ENCODE measurements at regions not wholly inside any gene's neighbourhood (a gene's known extent, or its start where the extent isn't known, plus 50 kb on each side); places are given as distances from the start of the nearest gene placed in this dataset.

- Histone ChIP-seq H3K27me3 (ENCODE audit: insufficient read depth, low read length) (no peaks in the 10 kb centered on the region), H3K27ac (ENCODE audit: low read length) (no peak overlapping the region), H3K9me3 (ENCODE audit: insufficient read depth, low read depth, low read length) (no peaks in the 10 kb centered on the region), H3K4me1 (ENCODE audit: insufficient read depth, low read length) (no peaks in the 10 kb centered on the region), H3K9ac (ENCODE audit: low read depth, low read length) (no peak overlapping the region), H3K36me3 (ENCODE audit: insufficient read depth, low read depth, low read length) (no peaks in the 10 kb centered on the region), H3K4me3 (ENCODE audit: low read length) (no peak overlapping the region)
These were observed 167.6 kb downstream of the OTUD1 start for GRCh38 chr10:23606456-23606855.

GRCh38 chr10:23608926-23609325 is 170.1 kb downstream of the OTUD1 start:
- no peak overlapping the region for H3K4me3 ChIP-seq (ENCODE audit: low read length)
- H3K36me3 ChIP-seq (ENCODE audit: insufficient read depth, low read depth, low read length) = no peaks in the 10 kb centered on the region
- H3K27ac ChIP-seq (ENCODE audit: low read length) = no peak overlapping the region
- H3K9me3 ChIP-seq (ENCODE audit: insufficient read depth, low read depth, low read length) = no peaks in the 10 kb centered on the region
- no peaks in the 10 kb centered on the region for H3K27me3 ChIP-seq (ENCODE audit: insufficient read depth, low read length)
- no peak overlapping the region for H3K9ac ChIP-seq (ENCODE audit: low read depth, low read length)
- no peaks in the 10 kb centered on the region for H3K4me1 ChIP-seq (ENCODE audit: insufficient read depth, low read length)

- no peaks in the 10 kb centered on the region for H3K36me3 ChIP-seq (ENCODE audit: insufficient read depth, low read depth, low read length)
- H3K4me3 ChIP-seq (ENCODE audit: low read length) = no peak overlapping the region
- H3K9me3 ChIP-seq (ENCODE audit: insufficient read depth, low read depth, low read length) = no peaks in the 10 kb centered on the region
- no peak overlapping the region for H3K27ac ChIP-seq (ENCODE audit: low read length)
- no peaks in the 10 kb centered on the region for H3K4me1 ChIP-seq (ENCODE audit: insufficient read depth, low read length)
- H3K9ac ChIP-seq (ENCODE audit: low read depth, low read length) = no peak overlapping the region
- H3K27me3 ChIP-seq (ENCODE audit: insufficient read depth, low read length) = no peaks in the 10 kb centered on the region
These were observed 171.9 kb downstream of the OTUD1 start for GRCh38 chr10:23610626-23611307.

- H3K9ac ChIP-seq (ENCODE audit: low read depth, low read length) = no peak overlapping the region
- no peaks in the 10 kb centered on the region for H3K36me3 ChIP-seq (ENCODE audit: insufficient read depth, low read depth, low read length)
- H3K27me3 ChIP-seq (ENCODE audit: insufficient read depth, low read length) = no peaks in the 10 kb centered on the region
- no peaks in the 10 kb centered on the region for H3K4me1 ChIP-seq (ENCODE audit: insufficient read depth, low read length)
- H3K27ac ChIP-seq (ENCODE audit: low read length) = no peak overlapping the region
- no peak overlapping the region for H3K4me3 ChIP-seq (ENCODE audit: low read length)
- H3K9me3 ChIP-seq (ENCODE audit: insufficient read depth, low read depth, low read length) = no peaks in the 10 kb centered on the region
These were observed 172.6 kb downstream of the OTUD1 start for GRCh38 chr10:23611308-23612029.

GRCh38 chr10:23613900-23614299 is 175.0 kb downstream of the OTUD1 start:
- Histone ChIP-seq H3K9me3 (ENCODE audit: insufficient read depth, low read depth, low read length) (no peaks in the 10 kb centered on the region), H3K27ac (ENCODE audit: low read length) (no peak overlapping the region), H3K36me3 (ENCODE audit: insufficient read depth, low read depth, low read length) (no peaks in the 10 kb centered on the region), H3K9ac (ENCODE audit: low read depth, low read length) (no peak overlapping the region), H3K4me1 (ENCODE audit: insufficient read depth, low read length) (no peaks in the 10 kb centered on the region), H3K27me3 (ENCODE audit: insufficient read depth, low read length) (no peaks in the 10 kb centered on the region), H3K4me3 (ENCODE audit: low read length) (no peak overlapping the region)

- no peak overlapping the region for H3K9ac ChIP-seq (ENCODE audit: low read depth, low read length)
- no peaks in the 10 kb centered on the region for H3K36me3 ChIP-seq (ENCODE audit: insufficient read depth, low read depth, low read length)
- no peak overlapping the region for H3K27ac ChIP-seq (ENCODE audit: low read length)
- no peaks in the 10 kb centered on the region for H3K27me3 ChIP-seq (ENCODE audit: insufficient read depth, low read length)
- no peaks in the 10 kb centered on the region for H3K4me1 ChIP-seq (ENCODE audit: insufficient read depth, low read length)
- H3K4me3 ChIP-seq (ENCODE audit: low read length) = no peak overlapping the region
- H3K9me3 ChIP-seq (ENCODE audit: insufficient read depth, low read depth, low read length) = no peaks in the 10 kb centered on the region
These were observed 175.6 kb downstream of the OTUD1 start for GRCh38 chr10:23614483-23614882.

- Histone ChIP-seq H3K9ac (ENCODE audit: low read depth, low read length) (no peak overlapping the region), H3K27ac (ENCODE audit: low read length) (no peak overlapping the region), H3K9me3 (ENCODE audit: insufficient read depth, low read depth, low read length) (no peaks in the 10 kb centered on the region), H3K27me3 (ENCODE audit: insufficient read depth, low read length) (no peaks in the 10 kb centered on the region), H3K4me1 (ENCODE audit: insufficient read depth, low read length) (peaks cover 8% of the 10 kb centered on the region; the same call in 1 of the 2 replicates), H3K4me3 (ENCODE audit: low read length) (no peak overlapping the region), H3K36me3 (ENCODE audit: insufficient read depth, low read depth, low read length) (no peaks in the 10 kb centered on the region)
These were observed 191.5 kb downstream of the OTUD1 start for GRCh38 chr10:23630376-23630775.

- Histone ChIP-seq H3K27ac (ENCODE audit: low read length) (no peak overlapping the region), H3K36me3 (ENCODE audit: insufficient read depth, low read depth, low read length) (no peaks in the 10 kb centered on the region), H3K27me3 (ENCODE audit: insufficient read depth, low read length) (no peaks in the 10 kb centered on the region)
These were observed 192.0 kb downstream of the OTUD1 start for GRCh38 chr10:23630885-23631284.

GRCh38 chr10:23643111-23643780 is 204.4 kb downstream of the OTUD1 start:
- H3K9ac ChIP-seq (ENCODE audit: low read depth, low read length) = no peak overlapping the region

More at GRCh38 chr10:23630885-23631284, 192.0 kb downstream of the OTUD1 start:
- Histone ChIP-seq H3K4me3 (ENCODE audit: low read length) (no peak overlapping the region), H3K4me1 (ENCODE audit: insufficient read depth, low read length) (peaks cover 8% of the 10 kb centered on the region; the same call in 1 of the 2 replicates), H3K9me3 (ENCODE audit: insufficient read depth, low read depth, low read length) (no peaks in the 10 kb centered on the region), H3K9ac (ENCODE audit: low read depth, low read length) (no peak overlapping the region)

GRCh38 chr10:23648618-23649017 is 209.7 kb downstream of the OTUD1 start:
- Histone ChIP-seq H3K36me3 (ENCODE audit: insufficient read depth, low read depth, low read length) (no peaks in the 10 kb centered on the region), H3K4me3 (ENCODE audit: low read length) (no peak overlapping the region), H3K27me3 (ENCODE audit: insufficient read depth, low read length) (no peaks in the 10 kb centered on the region), H3K4me1 (ENCODE audit: insufficient read depth, low read length) (no peaks in the 10 kb centered on the region), H3K9me3 (ENCODE audit: insufficient read depth, low read depth, low read length) (no peaks in the 10 kb centered on the region), H3K27ac (ENCODE audit: low read length) (no peak overlapping the region), H3K9ac (ENCODE audit: low read depth, low read length) (no peak overlapping the region)

More at GRCh38 chr10:23643111-23643780, 204.4 kb downstream of the OTUD1 start:
- Histone ChIP-seq H3K9me3 (ENCODE audit: insufficient read depth, low read depth, low read length) (no peaks in the 10 kb centered on the region), H3K36me3 (ENCODE audit: insufficient read depth, low read depth, low read length) (no peaks in the 10 kb centered on the region), H3K4me1 (ENCODE audit: insufficient read depth, low read length) (no peaks in the 10 kb centered on the region), H3K27me3 (ENCODE audit: insufficient read depth, low read length) (no peaks in the 10 kb centered on the region), H3K4me3 (ENCODE audit: low read length) (no peak overlapping the region), H3K27ac (ENCODE audit: low read length) (no peak overlapping the region)

- no peak overlapping the region for H3K9ac ChIP-seq (ENCODE audit: low read depth, low read length)
- H3K36me3 ChIP-seq (ENCODE audit: insufficient read depth, low read depth, low read length) = no peaks in the 10 kb centered on the region
- H3K4me1 ChIP-seq (ENCODE audit: insufficient read depth, low read length) = no peaks in the 10 kb centered on the region
- H3K27ac ChIP-seq (ENCODE audit: low read length) = no peak overlapping the region
- no peak overlapping the region for H3K4me3 ChIP-seq (ENCODE audit: low read length)
- H3K9me3 ChIP-seq (ENCODE audit: insufficient read depth, low read depth, low read length) = no peaks in the 10 kb centered on the region
- no peaks in the 10 kb centered on the region for H3K27me3 ChIP-seq (ENCODE audit: insufficient read depth, low read length)
These were observed 217.9 kb downstream of the OTUD1 start for GRCh38 chr10:23656735-23657134.

- Histone ChIP-seq H3K27me3 (ENCODE audit: insufficient read depth, low read length) (no peaks in the 10 kb centered on the region), H3K9ac (ENCODE audit: low read depth, low read length) (no peak overlapping the region), H3K9me3 (ENCODE audit: insufficient read depth, low read depth, low read length) (no peaks in the 10 kb centered on the region), H3K4me1 (ENCODE audit: insufficient read depth, low read length) (no peaks in the 10 kb centered on the region), H3K4me3 (ENCODE audit: low read length) (no peak overlapping the region), H3K36me3 (ENCODE audit: insufficient read depth, low read depth, low read length) (no peaks in the 10 kb centered on the region), H3K27ac (ENCODE audit: low read length) (no peak overlapping the region)
These were observed 218.8 kb downstream of the OTUD1 start for GRCh38 chr10:23657677-23658076.

Data from iPS-20b (cell line).